H1 (cell line): ENCODE measurements at regions not wholly inside any gene's neighbourhood (a gene's known extent, or its start where the extent isn't known, plus 50 kb on each side); places are given as distances from the start of the nearest gene placed in this dataset.

Experiments used
- CTCF ChIA-PET: fragments of 300-600 bp; sonication (Branson Sonifier 250); formaldehyde crosslinking; loops from one replicate; lab custom pipeline; 2021; ENCODE audit not compliant: partially characterized antibody; lab: Charles Lee
- POLR2A ChIA-PET: fragments of 300-600 bp; sonication (Branson Sonifier 250); formaldehyde crosslinking; loops from one replicate; lab custom pipeline; 2021; ENCODE audit warnings: inconsistent platforms; ENCODE audit not compliant: partially characterized antibody; lab: Charles Lee
- DNase-seq, 2 experiments: peaks; one replicate each; pipeline versions ENCODE4 v3.0.0 to v3.0.0-alpha.2; 2010 to 2022; ENCODE audit warnings: low spot score in 2 of 2, low read depth in 1 of 2, mixed read lengths in 1 of 2
- FAIRE-seq: peaks from 2 replicates; lab custom pipeline; 2011; peaks lifted over from hg19 to GRCh38; lab: Jason Lieb, UNC
- H2AFZ ChIP-seq: 2 replicates; pipeline ENCODE4 v1.8.1; 2012; ENCODE audit warnings: low read length, inconsistent platforms
- H2AK5ac ChIP-seq: 2 replicates; pipeline ENCODE4 v1.6.1; 2013; ENCODE audit warnings: low read depth, low read length
- H2BK120ac ChIP-seq: replicated peaks from 2 replicates; pipeline ENCODE3; 2013; ENCODE audit warnings: low read depth, low read length, inconsistent platforms
- H2BK12ac ChIP-seq: 2 replicates; pipeline ENCODE4 v1.6.1; 2013; ENCODE audit warnings: low read depth, low read length
- H2BK15ac ChIP-seq: 2 replicates; pipeline ENCODE4 v1.6.1; 2013; ENCODE audit warnings: low read length
- H2BK20ac ChIP-seq: 2 replicates; pipeline ENCODE4 v1.6.1; 2013; ENCODE audit warnings: low read length
- H2BK5ac ChIP-seq: 2 replicates; pipeline ENCODE4 v1.6.1; 2013; ENCODE audit warnings: low read depth, low read length
- H3K14ac ChIP-seq: 2 replicates; pipeline ENCODE4 v1.6.1; 2013; ENCODE audit warnings: inconsistent platforms; ENCODE audit not compliant: insufficient read length
- H3K18ac ChIP-seq: 2 replicates; pipeline ENCODE4 v1.6.1; 2013; ENCODE audit warnings: low read length; ENCODE audit errors: extremely low read depth
- H3K23ac ChIP-seq: 2 replicates; pipeline ENCODE4 v1.6.1; 2013; ENCODE audit warnings: inconsistent platforms; ENCODE audit not compliant: insufficient read length
- H3K23me2 ChIP-seq: 2 replicates; pipeline ENCODE4 v1.6.1; 2013; ENCODE audit warnings: low read depth, low read length
- H3K27ac ChIP-seq: 2 replicates; pipeline ENCODE4 v1.6.1; 2011; ENCODE audit warnings: low read depth, low read length, inconsistent platforms
- H3K27me3 ChIP-seq, 4 experiments: replicated peaks in 1 of 4; 1 replicate in 1 of 4; 2 replicates in 3 of 4; pipeline versions ENCODE4 v1.6.1 to v1.8.1; 2011 to 2013; ENCODE audit warnings: low read length in 3 of 4, mild to moderate bottlenecking in 3 of 4, inconsistent platforms in 2 of 4, mixed read lengths in 2 of 4, moderate library complexity in 1 of 4; ENCODE audit not compliant: control insufficient read depth in 3 of 4, insufficient read depth in 3 of 4; ENCODE audit errors: extremely low read depth in 1 of 4
- H3K36me3 ChIP-seq, 4 experiments: 2 replicates each; pipeline versions ENCODE4 v1.6.1 to v1.8.1; 2011 to 2013; ENCODE audit warnings: mild to moderate bottlenecking in 4 of 4, low read length in 3 of 4, moderate library complexity in 2 of 4, control low read depth in 1 of 4, inconsistent platforms in 1 of 4; ENCODE audit not compliant: insufficient read depth in 4 of 4, control insufficient read depth in 2 of 4
- H3K4ac ChIP-seq: replicated peaks from 2 replicates; pipeline ENCODE3; 2013; ENCODE audit warnings: low read length, low read depth, mixed read lengths, inconsistent platforms; ENCODE audit not compliant: insufficient read length
- H3K4me1 ChIP-seq, 4 experiments: replicated peaks in 1 of 4; 1 replicate in 1 of 4; 2 replicates in 3 of 4; pipeline versions ENCODE4 v1.6.1 to v1.8.1; 2011 to 2013; ENCODE audit warnings: low read length in 3 of 4, inconsistent platforms in 2 of 4, mixed read lengths in 1 of 4; ENCODE audit not compliant: insufficient read depth in 4 of 4, control insufficient read depth in 3 of 4
- H3K4me2 ChIP-seq, 2 experiments: 2 replicates each; pipeline versions ENCODE4 v1.6.1 to v1.8.1; 2011 to 2013; ENCODE audit warnings: low read depth in 2 of 2, low read length in 2 of 2, control low read depth in 1 of 2, inconsistent platforms in 1 of 2, mild to moderate bottlenecking in 1 of 2; ENCODE audit not compliant: insufficient read depth in 1 of 2
- H3K4me3 ChIP-seq, 4 experiments: fragments of 200-600, 300-600 bp in 1 of 4; sonication (generic), shearing (Covaris generic), sonication (Bioruptor Twin) in 1 of 4; 2 replicates each; pipeline versions ENCODE4 v1.5.1 to v1.8.1; 2011 to 2016; ENCODE audit warnings: low read length in 4 of 4, low read depth in 3 of 4, control low read depth in 2 of 4, inconsistent platforms in 2 of 4, mild to moderate bottlenecking in 2 of 4, mixed read lengths in 1 of 4, moderate library complexity in 1 of 4; ENCODE audit not compliant: insufficient read depth in 2 of 4; ENCODE audit errors: extremely low read depth in 1 of 4
- H3K56ac ChIP-seq: replicated peaks from 2 replicates; pipeline ENCODE3; 2013; ENCODE audit warnings: low read depth, mild to moderate bottlenecking, mixed read lengths, low read length, inconsistent platforms; ENCODE audit not compliant: insufficient read length
- H3K79me1 ChIP-seq: 2 replicates; pipeline ENCODE4 v1.6.1; 2013; ENCODE audit warnings: low read depth, low read length, control low read depth
- H3K79me2 ChIP-seq, 2 experiments: 2 replicates each; pipeline versions ENCODE4 v1.6.1 to v1.8.1; 2012 to 2013; ENCODE audit warnings: low read length in 2 of 2, mild to moderate bottlenecking in 2 of 2, inconsistent platforms in 1 of 2; ENCODE audit not compliant: insufficient read depth in 2 of 2, control insufficient read depth in 1 of 2
- H3K9ac ChIP-seq, 4 experiments: replicated peaks in 1 of 4; 1 replicate in 1 of 4; 2 replicates in 3 of 4; pipeline versions ENCODE4 v1.6.1 to v1.8.1; 2011 to 2013; ENCODE audit warnings: low read depth in 3 of 4, low read length in 3 of 4, control low read depth in 2 of 4, mild to moderate bottlenecking in 2 of 4, moderate library complexity in 2 of 4, inconsistent platforms in 1 of 4; ENCODE audit errors: extremely low read depth in 1 of 4
- H3K9me3 ChIP-seq, 2 experiments: 2 replicates each; pipeline versions ENCODE4 v1.6.1 to v1.8.1; 2012 to 2013; ENCODE audit warnings: mild to moderate bottlenecking in 2 of 2, moderate library complexity in 2 of 2, control low read depth in 1 of 2, inconsistent platforms in 1 of 2, low read depth in 1 of 2, low read length in 1 of 2, mixed read lengths in 1 of 2; ENCODE audit not compliant: insufficient read depth in 2 of 2
- H4K20me1 ChIP-seq, 2 experiments: replicated peaks in 1 of 2; 2 replicates each; pipeline versions ENCODE3 to v1.8.1; 2011 to 2013; ENCODE audit warnings: inconsistent platforms in 2 of 2, low read length in 2 of 2, mild to moderate bottlenecking in 1 of 2; ENCODE audit not compliant: insufficient read depth in 2 of 2, control insufficient read depth in 1 of 2
- H4K5ac ChIP-seq: 2 replicates; pipeline ENCODE4 v1.6.1; 2013; ENCODE audit warnings: low read length, low read depth, mixed read lengths, inconsistent platforms; ENCODE audit not compliant: insufficient read length
- H4K8ac ChIP-seq: 2 replicates; pipeline ENCODE4 v1.8.0; 2013; ENCODE audit warnings: mild to moderate bottlenecking, moderate library complexity, low read length, inconsistent platforms; ENCODE audit not compliant: insufficient read depth; ENCODE audit errors: extremely low read depth
- H4K91ac ChIP-seq: replicated peaks from 2 replicates; pipeline ENCODE3; 2013; ENCODE audit warnings: low read length, mixed read lengths, inconsistent platforms; ENCODE audit not compliant: insufficient read length
- ASH2L ChIP-seq: fragments of 200-600, 300-600 bp; sonication (generic); IDR thresholded peaks from one replicate; pipeline ENCODE4 v1.7.1; 2017; ENCODE audit warnings: low read length
- CTBP2 ChIP-seq: IDR thresholded peaks from 2 replicates; pipeline ENCODE4 v1.7.0; 2011; ENCODE audit warnings: borderline replicate concordance, mild to moderate bottlenecking, moderate library complexity, mixed read lengths, low read length; ENCODE audit not compliant: insufficient read depth, insufficient read length
- RXRA ChIP-seq: IDR thresholded peaks from 2 replicates; pipeline ENCODE4 v1.6.1; 2011; ENCODE audit warnings: low read depth, mild to moderate bottlenecking, low read length, moderate library complexity; ENCODE audit not compliant: insufficient read depth
- WGBS, 2 experiments: shearing (Covaris generic) in 1 of 2; methylation state at CpG; one replicate each; pipeline versions ENCODE4 v1.1.6 to v1.1.7; 2013 to 2015; ENCODE audit warnings: low lambda C conversion rate in 2 of 2, mixed read lengths in 2 of 2, inconsistent platforms in 1 of 2, low coverage in 1 of 2, missing lambda C conversion rate in 1 of 2; ENCODE audit not compliant: insufficient replicate concordance in 2 of 2, insufficient coverage in 1 of 2, insufficient read length in 1 of 2; ENCODE audit errors: extremely low coverage in 1 of 2, missing lambda C conversion rate in 1 of 2; 5-methylcytosine and 5-hydroxymethylcytosine counted together

DNA sequence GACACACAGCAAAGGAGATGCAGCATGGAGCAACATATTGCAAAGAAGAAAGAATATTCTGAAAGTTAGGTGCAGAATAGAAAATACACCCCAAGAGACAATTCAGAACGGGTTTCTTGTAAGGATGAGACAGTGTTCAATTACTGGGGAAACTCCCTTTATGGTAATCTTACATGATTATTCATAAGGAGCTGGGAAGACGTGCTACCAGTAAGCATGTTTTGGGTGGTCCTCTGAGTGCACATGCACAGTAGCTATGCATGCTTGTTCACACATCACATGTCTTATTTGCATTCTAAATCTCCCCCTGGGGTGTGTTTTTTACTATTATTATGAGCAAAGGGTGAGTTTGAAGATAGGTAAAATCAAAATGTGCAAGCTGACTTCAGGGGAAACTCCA, 1448.8 kb downstream of the TECRL start:
- no peak overlapping the region for H3K4me2 ChIP-seq
- H2BK15ac ChIP-seq: no peak overlapping the region
- H3K4ac ChIP-seq: no peak overlapping the region
- H3K27ac ChIP-seq: no peak overlapping the region
- H3K9ac ChIP-seq: no peak overlapping the region
- no peak overlapping the region for H2AFZ ChIP-seq
- H3K4me3 ChIP-seq: no peak overlapping the region
- no peaks in the 10 kb centered on the region for H3K79me2 ChIP-seq
- H3K56ac ChIP-seq: no peak overlapping the region
- H3K9me3 ChIP-seq: no peaks in the 10 kb centered on the region
- no peaks in the 10 kb centered on the region for H3K4me1 ChIP-seq
- no peaks in the 10 kb centered on the region for H4K20me1 ChIP-seq
- no peak overlapping the region for H3K23ac ChIP-seq
- ChIA-PET CTCF (interaction anchor here (0.5 to 1.0 kb wide), 2 partner anchors 14 to 188 kb away, joined by 3 read pairs; no protein-coding TSS in a partner anchor), POLR2A (no interaction called here)
- H3K18ac ChIP-seq: no peak overlapping the region
- no peaks in the 10 kb centered on the region for H3K79me1 ChIP-seq
- no peaks in the 10 kb centered on the region for H3K36me3 ChIP-seq
- no peak overlapping the region for H2BK12ac ChIP-seq
- no peak for DNase-seq
- H4K5ac ChIP-seq: no peak overlapping the region
- H2BK120ac ChIP-seq: no peak overlapping the region
- H2BK20ac ChIP-seq: no peak overlapping the region
- TF ChIP-seq ASH2L (no peak), RXRA (no peak), CTBP2 (no peak)
- TF ChIP-seq, all 59 proteins: peak for 0
- H2BK5ac ChIP-seq: no peak overlapping the region
- FAIRE-seq: no peak
- H3K14ac ChIP-seq: no peak overlapping the region
- H2AK5ac ChIP-seq: no peak overlapping the region
- no peak overlapping the region for H4K91ac ChIP-seq
- WGBS, 2 experiments: 86% methylated on average over 2 of the region's 2 CpGs; no CpG with 5 or more reads in 1 of the 2 experiments
- no peaks in the 10 kb centered on the region for H3K27me3 ChIP-seq
- no peak overlapping the region for H4K8ac ChIP-seq
- H3K23me2 ChIP-seq: no peaks in the 10 kb centered on the region
